HepG2 (cell line): ENCODE measurements at regions not wholly inside any gene's neighbourhood (a gene's known extent, or its start where the extent isn't known, plus 50 kb on each side); places are given as distances from the start of the nearest gene placed in this dataset.

ENCODE experiments used
- NR2F1 ChIP-seq, 2 experiments: fragments of 450-650 bp in 1 of 2; formaldehyde crosslinking in 1 of 2; IDR thresholded peaks; 2 replicates each; pipeline versions ENCODE4 v1.5.0 to v1.6.1; 2016 to 2020; ENCODE audit warnings: mild to moderate bottlenecking in 1 of 2, missing compliant biosample characterization in 1 of 2, missing genetic modification reagents in 1 of 2, moderate library complexity in 1 of 2
- PLRG1 ChIP-seq: fragments of 450-650 bp; conservative IDR thresholded peaks from 2 replicates; pipeline ENCODE4 v1.6.1; 2016
- U2AF2 ChIP-seq: fragments of 200-400 bp; formaldehyde crosslinking; IDR thresholded peaks from 2 replicates; pipeline ENCODE4 v1.6.1; 2017; ENCODE audit warnings: low read depth, mild to moderate bottlenecking, low read length
- ZNF20 ChIP-seq: sonication (generic); formaldehyde crosslinking; IDR thresholded peaks from 2 replicates; pipeline ENCODE4 v1.4.0; 2020; ENCODE audit warnings: mild to moderate bottlenecking, moderate library complexity, missing genetic modification reagents
- ZNF660 ChIP-seq: sonication (generic); formaldehyde crosslinking; IDR thresholded peaks from 2 replicates; pipeline ENCODE4 v1.5.1; 2020; ENCODE audit warnings: mild to moderate bottlenecking, low read depth, missing genetic modification reagents, borderline replicate concordance
- ZNF724P ChIP-seq: sonication (generic); formaldehyde crosslinking; IDR thresholded peaks from 2 replicates; pipeline ENCODE4 v1.8.0; 2022; ENCODE audit warnings: missing genetic modification reagents, borderline replicate concordance
- TF ChIP-seq, protein P1 (sequence below): IDR thresholded peaks from 2 replicates; pipeline ENCODE4 v1.6.1; 2016; ENCODE audit warnings: low read depth, missing genetic modification reagents, missing compliant biosample characterization
- TF ChIP-seq, protein P2 (sequence below): sonication (generic); formaldehyde crosslinking; IDR thresholded peaks from 2 replicates; pipeline ENCODE4 v1.4.0; 2020; ENCODE audit warnings: missing genetic modification reagents
- TF ChIP-seq, protein P3 (sequence below): sonication (generic); formaldehyde crosslinking; IDR thresholded peaks from 2 replicates; pipeline ENCODE4 v1.9.0; 2021; ENCODE audit warnings: missing genetic modification reagents, borderline replicate concordance
- TF ChIP-seq, protein P4 (sequence below): sonication (generic); formaldehyde crosslinking; conservative IDR thresholded peaks from 2 replicates; pipeline ENCODE4 v1.4.0; 2020; ENCODE audit warnings: mild to moderate bottlenecking, missing genetic modification reagents, moderate library complexity
- TF ChIP-seq, protein P5 (sequence below): sonication (generic); formaldehyde crosslinking; IDR thresholded peaks from 2 replicates; pipeline ENCODE4 v1.4.0; 2020; ENCODE audit warnings: missing genetic modification reagents
- TF ChIP-seq, protein P6 (sequence below): sonication (generic); formaldehyde crosslinking; IDR thresholded peaks from 2 replicates; pipeline ENCODE4 v1.4.0; 2020; ENCODE audit warnings: mild to moderate bottlenecking, missing genetic modification reagents

DNA sequence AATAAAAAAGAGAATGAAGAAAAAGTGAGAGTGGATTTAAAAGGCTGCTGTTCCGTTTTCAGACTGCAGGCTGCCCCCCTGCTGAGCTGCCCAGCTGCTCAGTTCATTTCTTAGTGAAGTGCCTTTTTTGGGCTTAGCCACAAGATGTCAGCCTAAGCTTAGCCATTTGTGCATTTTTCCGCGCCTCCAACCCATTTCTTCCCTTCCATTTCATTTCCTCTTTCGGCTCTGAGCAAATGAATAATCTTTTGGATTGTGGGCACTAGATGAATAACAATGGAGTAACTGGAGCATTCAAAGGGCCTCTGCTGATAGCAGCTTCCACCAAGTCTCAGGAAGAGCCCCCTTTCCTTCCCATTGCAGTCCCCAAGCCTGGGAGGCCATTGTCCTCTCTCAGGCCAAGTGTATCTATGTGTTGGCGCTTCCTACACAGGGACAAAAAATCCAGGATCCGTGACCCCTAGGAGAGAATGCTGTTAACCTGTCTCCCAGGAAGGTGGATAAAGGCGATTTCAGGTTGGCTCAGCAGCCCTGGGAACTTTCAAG is 83.5 kb upstream of the SPTLC3 start (continued):
- TF ChIP-seq, protein P1, sequence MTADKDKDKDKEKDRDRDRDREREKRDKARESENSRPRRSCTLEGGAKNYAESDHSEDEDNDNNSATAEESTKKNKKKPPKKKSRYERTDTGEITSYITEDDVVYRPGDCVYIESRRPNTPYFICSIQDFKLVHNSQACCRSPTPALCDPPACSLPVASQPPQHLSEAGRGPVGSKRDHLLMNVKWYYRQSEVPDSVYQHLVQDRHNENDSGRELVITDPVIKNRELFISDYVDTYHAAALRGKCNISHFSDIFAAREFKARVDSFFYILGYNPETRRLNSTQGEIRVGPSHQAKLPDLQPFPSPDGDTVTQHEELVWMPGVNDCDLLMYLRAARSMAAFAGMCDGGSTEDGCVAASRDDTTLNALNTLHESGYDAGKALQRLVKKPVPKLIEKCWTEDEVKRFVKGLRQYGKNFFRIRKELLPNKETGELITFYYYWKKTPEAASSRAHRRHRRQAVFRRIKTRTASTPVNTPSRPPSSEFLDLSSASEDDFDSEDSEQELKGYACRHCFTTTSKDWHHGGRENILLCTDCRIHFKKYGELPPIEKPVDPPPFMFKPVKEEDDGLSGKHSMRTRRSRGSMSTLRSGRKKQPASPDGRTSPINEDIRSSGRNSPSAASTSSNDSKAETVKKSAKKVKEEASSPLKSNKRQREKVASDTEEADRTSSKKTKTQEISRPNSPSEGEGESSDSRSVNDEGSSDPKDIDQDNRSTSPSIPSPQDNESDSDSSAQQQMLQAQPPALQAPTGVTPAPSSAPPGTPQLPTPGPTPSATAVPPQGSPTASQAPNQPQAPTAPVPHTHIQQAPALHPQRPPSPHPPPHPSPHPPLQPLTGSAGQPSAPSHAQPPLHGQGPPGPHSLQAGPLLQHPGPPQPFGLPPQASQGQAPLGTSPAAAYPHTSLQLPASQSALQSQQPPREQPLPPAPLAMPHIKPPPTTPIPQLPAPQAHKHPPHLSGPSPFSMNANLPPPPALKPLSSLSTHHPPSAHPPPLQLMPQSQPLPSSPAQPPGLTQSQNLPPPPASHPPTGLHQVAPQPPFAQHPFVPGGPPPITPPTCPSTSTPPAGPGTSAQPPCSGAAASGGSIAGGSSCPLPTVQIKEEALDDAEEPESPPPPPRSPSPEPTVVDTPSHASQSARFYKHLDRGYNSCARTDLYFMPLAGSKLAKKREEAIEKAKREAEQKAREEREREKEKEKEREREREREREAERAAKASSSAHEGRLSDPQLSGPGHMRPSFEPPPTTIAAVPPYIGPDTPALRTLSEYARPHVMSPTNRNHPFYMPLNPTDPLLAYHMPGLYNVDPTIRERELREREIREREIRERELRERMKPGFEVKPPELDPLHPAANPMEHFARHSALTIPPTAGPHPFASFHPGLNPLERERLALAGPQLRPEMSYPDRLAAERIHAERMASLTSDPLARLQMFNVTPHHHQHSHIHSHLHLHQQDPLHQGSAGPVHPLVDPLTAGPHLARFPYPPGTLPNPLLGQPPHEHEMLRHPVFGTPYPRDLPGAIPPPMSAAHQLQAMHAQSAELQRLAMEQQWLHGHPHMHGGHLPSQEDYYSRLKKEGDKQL (CRISPR knock-in tag), result no peak
- TF ChIP-seq NR2F1 (CRISPR knock-in tag; IDR thresholded peaks at IDR 0.05) (no peak; a peak in 1 of 4 replicates), PLRG1 (no peak), ZNF660 (no peak), U2AF2 (peak; percentile 83; the same call in 1 of the 2 replicates), ZNF724P (CRISPR knock-in tag) (no peak), ZNF20 (CRISPR knock-in tag) (no peak)
- TF ChIP-seq, protein P2, sequence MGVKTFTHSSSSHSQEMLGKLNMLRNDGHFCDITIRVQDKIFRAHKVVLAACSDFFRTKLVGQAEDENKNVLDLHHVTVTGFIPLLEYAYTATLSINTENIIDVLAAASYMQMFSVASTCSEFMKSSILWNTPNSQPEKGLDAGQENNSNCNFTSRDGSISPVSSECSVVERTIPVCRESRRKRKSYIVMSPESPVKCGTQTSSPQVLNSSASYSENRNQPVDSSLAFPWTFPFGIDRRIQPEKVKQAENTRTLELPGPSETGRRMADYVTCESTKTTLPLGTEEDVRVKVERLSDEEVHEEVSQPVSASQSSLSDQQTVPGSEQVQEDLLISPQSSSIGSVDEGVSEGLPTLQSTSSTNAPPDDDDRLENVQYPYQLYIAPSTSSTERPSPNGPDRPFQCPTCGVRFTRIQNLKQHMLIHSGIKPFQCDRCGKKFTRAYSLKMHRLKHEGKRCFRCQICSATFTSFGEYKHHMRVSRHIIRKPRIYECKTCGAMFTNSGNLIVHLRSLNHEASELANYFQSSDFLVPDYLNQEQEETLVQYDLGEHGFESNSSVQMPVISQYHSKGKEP (CRISPR knock-in tag), result no peak
- TF ChIP-seq, protein P3, sequence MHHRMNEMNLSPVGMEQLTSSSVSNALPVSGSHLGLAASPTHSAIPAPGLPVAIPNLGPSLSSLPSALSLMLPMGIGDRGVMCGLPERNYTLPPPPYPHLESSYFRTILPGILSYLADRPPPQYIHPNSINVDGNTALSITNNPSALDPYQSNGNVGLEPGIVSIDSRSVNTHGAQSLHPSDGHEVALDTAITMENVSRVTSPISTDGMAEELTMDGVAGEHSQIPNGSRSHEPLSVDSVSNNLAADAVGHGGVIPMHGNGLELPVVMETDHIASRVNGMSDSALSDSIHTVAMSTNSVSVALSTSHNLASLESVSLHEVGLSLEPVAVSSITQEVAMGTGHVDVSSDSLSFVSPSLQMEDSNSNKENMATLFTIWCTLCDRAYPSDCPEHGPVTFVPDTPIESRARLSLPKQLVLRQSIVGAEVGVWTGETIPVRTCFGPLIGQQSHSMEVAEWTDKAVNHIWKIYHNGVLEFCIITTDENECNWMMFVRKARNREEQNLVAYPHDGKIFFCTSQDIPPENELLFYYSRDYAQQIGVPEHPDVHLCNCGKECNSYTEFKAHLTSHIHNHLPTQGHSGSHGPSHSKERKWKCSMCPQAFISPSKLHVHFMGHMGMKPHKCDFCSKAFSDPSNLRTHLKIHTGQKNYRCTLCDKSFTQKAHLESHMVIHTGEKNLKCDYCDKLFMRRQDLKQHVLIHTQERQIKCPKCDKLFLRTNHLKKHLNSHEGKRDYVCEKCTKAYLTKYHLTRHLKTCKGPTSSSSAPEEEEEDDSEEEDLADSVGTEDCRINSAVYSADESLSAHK (CRISPR knock-in tag), result no peak
- TF ChIP-seq, protein P4, sequence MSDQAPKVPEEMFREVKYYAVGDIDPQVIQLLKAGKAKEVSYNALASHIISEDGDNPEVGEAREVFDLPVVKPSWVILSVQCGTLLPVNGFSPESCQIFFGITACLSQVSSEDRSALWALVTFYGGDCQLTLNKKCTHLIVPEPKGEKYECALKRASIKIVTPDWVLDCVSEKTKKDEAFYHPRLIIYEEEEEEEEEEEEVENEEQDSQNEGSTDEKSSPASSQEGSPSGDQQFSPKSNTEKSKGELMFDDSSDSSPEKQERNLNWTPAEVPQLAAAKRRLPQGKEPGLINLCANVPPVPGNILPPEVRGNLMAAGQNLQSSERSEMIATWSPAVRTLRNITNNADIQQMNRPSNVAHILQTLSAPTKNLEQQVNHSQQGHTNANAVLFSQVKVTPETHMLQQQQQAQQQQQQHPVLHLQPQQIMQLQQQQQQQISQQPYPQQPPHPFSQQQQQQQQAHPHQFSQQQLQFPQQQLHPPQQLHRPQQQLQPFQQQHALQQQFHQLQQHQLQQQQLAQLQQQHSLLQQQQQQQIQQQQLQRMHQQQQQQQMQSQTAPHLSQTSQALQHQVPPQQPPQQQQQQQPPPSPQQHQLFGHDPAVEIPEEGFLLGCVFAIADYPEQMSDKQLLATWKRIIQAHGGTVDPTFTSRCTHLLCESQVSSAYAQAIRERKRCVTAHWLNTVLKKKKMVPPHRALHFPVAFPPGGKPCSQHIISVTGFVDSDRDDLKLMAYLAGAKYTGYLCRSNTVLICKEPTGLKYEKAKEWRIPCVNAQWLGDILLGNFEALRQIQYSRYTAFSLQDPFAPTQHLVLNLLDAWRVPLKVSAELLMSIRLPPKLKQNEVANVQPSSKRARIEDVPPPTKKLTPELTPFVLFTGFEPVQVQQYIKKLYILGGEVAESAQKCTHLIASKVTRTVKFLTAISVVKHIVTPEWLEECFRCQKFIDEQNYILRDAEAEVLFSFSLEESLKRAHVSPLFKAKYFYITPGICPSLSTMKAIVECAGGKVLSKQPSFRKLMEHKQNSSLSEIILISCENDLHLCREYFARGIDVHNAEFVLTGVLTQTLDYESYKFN (CRISPR knock-in tag), result 0 out of 2 replicates have a peak, but pooled peaks have one; percentile 16
- TF ChIP-seq, protein P5, sequence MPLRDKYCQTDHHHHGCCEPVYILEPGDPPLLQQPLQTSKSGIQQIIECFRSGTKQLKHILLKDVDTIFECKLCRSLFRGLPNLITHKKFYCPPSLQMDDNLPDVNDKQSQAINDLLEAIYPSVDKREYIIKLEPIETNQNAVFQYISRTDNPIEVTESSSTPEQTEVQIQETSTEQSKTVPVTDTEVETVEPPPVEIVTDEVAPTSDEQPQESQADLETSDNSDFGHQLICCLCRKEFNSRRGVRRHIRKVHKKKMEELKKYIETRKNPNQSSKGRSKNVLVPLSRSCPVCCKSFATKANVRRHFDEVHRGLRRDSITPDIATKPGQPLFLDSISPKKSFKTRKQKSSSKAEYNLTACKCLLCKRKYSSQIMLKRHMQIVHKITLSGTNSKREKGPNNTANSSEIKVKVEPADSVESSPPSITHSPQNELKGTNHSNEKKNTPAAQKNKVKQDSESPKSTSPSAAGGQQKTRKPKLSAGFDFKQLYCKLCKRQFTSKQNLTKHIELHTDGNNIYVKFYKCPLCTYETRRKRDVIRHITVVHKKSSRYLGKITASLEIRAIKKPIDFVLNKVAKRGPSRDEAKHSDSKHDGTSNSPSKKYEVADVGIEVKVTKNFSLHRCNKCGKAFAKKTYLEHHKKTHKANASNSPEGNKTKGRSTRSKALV (CRISPR knock-in tag), result no peak
- TF ChIP-seq, protein P6, sequence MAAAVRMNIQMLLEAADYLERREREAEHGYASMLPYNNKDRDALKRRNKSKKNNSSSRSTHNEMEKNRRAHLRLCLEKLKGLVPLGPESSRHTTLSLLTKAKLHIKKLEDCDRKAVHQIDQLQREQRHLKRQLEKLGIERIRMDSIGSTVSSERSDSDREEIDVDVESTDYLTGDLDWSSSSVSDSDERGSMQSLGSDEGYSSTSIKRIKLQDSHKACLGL (CRISPR knock-in tag), result no peak
